WTC11 (cell line): ENCODE measurements at regions not wholly inside any gene's neighbourhood (a gene's known extent, or its start where the extent isn't known, plus 50 kb on each side); places are given as distances from the start of the nearest gene placed in this dataset.

Experiments
- ATAC-seq: fragments of 200-7000 bp; cut with Tn5 transposase; 2 replicates; pipeline ENCODE4 v1.10.0; 2021; ENCODE audit warnings: mild to moderate bottlenecking, moderate library complexity
- CTCF ChIA-PET: fragments of 300-600 bp; sonication (Branson Sonifier 250); formaldehyde crosslinking; loops from one replicate; lab custom pipeline; 2021; ENCODE audit warnings: antibody characterized with exemption; lab: Charles Lee
- POLR2A ChIA-PET: fragments of 350-600 bp; sonication (Branson Sonifier 250); formaldehyde crosslinking; loops from one replicate; lab custom pipeline; 2021; ENCODE audit warnings: antibody characterized with exemption; lab: Charles Lee
- DNase-seq: peaks from one replicate; pipeline ENCODE4 v3.0.0; 2021; ENCODE audit warnings: low spot score
- H3K27ac Mint-ChIP-seq: 2 replicates; pipeline ENCODE4 v1.8.0; 2021; ENCODE audit warnings: mixed read lengths
- H3K27me3 Mint-ChIP-seq: 2 replicates; pipeline ENCODE4 v1.8.0; 2021; ENCODE audit warnings: low read depth, mild to moderate bottlenecking, moderate library complexity, mixed read lengths
- H3K36me3 Mint-ChIP-seq: 2 replicates; pipeline ENCODE4 v1.8.0; 2021; ENCODE audit warnings: mixed read lengths
- H3K4me1 Mint-ChIP-seq: 2 replicates; pipeline ENCODE4 v1.8.0; 2022; ENCODE audit warnings: mixed read lengths
- H3K4me3 Mint-ChIP-seq: 2 replicates; pipeline ENCODE4 v1.8.0; 2021; ENCODE audit warnings: mild to moderate bottlenecking, moderate library complexity, mixed read lengths
- H3K9me3 Mint-ChIP-seq: 2 replicates; pipeline ENCODE4 v1.8.0; 2021; ENCODE audit warnings: mixed read lengths
- CBFB ChIP-seq: sonication (generic); formaldehyde crosslinking; IDR thresholded peaks from 2 replicates; pipeline ENCODE4 v1.8.1; 2022; ENCODE audit warnings: mild to moderate bottlenecking, low read depth, missing genetic modification reagents
- E2F5 ChIP-seq: sonication (generic); formaldehyde crosslinking; IDR thresholded peaks from 2 replicates; pipeline ENCODE4 v1.8.1; 2022; ENCODE audit warnings: mild to moderate bottlenecking, moderate library complexity, missing genetic modification reagents
- NR2C2 ChIP-seq: sonication (generic); formaldehyde crosslinking; IDR thresholded peaks from 2 replicates; pipeline ENCODE4 v1.8.0; 2022; ENCODE audit warnings: mild to moderate bottlenecking, missing genetic modification reagents
- SOX15 ChIP-seq: fragments of 250-450 bp; sonication (Bioruptor Pico); IDR thresholded peaks from 2 replicates; pipeline ENCODE4 v1.9.0; 2021; ENCODE audit warnings: mild to moderate bottlenecking
- ZNF317 ChIP-seq: sonication (generic); formaldehyde crosslinking; IDR thresholded peaks from 2 replicates; pipeline ENCODE4 v1.8.1; 2023; ENCODE audit warnings: low read depth, mild to moderate bottlenecking, moderate library complexity, missing genetic modification reagents, borderline replicate concordance
- ZNF423 ChIP-seq: fragments of 250-450 bp; sonication (Bioruptor Pico); IDR thresholded peaks from 2 replicates; pipeline ENCODE4 v2.1.2; 2022; ENCODE audit warnings: mild to moderate bottlenecking, moderate library complexity
- ZNF532 ChIP-seq: fragments of 250-450 bp; sonication (Bioruptor Pico); IDR thresholded peaks from 2 replicates; pipeline ENCODE4 v1.9.0; 2021; ENCODE audit warnings: mild to moderate bottlenecking, borderline replicate concordance
- TF ChIP-seq, protein P1 (sequence below): sonication (generic); formaldehyde crosslinking; IDR thresholded peaks from 2 replicates; pipeline ENCODE4 v1.8.0; 2023; ENCODE audit warnings: missing genetic modification reagents, mild to moderate bottlenecking, borderline replicate concordance
- TF ChIP-seq, protein P2 (sequence below): fragments of 250-450 bp; sonication (Bioruptor Pico); IDR thresholded peaks from 2 replicates; pipeline ENCODE4 v1.9.0; 2021; ENCODE audit warnings: moderate library complexity, mild to moderate bottlenecking, inconsistent platforms, borderline replicate concordance
- TF ChIP-seq, protein P3 (sequence below): sonication (generic); formaldehyde crosslinking; IDR thresholded peaks from 2 replicates; pipeline ENCODE4 v1.8.0; 2022; ENCODE audit warnings: mild to moderate bottlenecking, missing genetic modification reagents
- TF ChIP-seq, protein P4 (sequence below): sonication (generic); formaldehyde crosslinking; conservative IDR thresholded peaks from 2 replicates; pipeline ENCODE4 v1.8.1; 2023; ENCODE audit warnings: mild to moderate bottlenecking, low read depth, missing genetic modification reagents, moderate library complexity

GRCh38 chr5:74452856-74453255 is 187.7 kb downstream of the ENC1 start:
- no peaks in the 10 kb centered on the region for H3K27me3 Mint-ChIP-seq
- H3K4me1 Mint-ChIP-seq, result peaks cover 13% of the 10 kb centered on the region
- no peaks in the 10 kb centered on the region for H3K36me3 Mint-ChIP-seq
- CTCF ChIA-PET, result no interaction called here
- POLR2A ChIA-PET, result no interaction called here
- no peak for DNase-seq
- no peak overlapping the region for H3K27ac Mint-ChIP-seq
- no peak for ATAC-seq
- H3K4me3 Mint-ChIP-seq, result no peak overlapping the region
- TF ChIP-seq, protein P1, sequence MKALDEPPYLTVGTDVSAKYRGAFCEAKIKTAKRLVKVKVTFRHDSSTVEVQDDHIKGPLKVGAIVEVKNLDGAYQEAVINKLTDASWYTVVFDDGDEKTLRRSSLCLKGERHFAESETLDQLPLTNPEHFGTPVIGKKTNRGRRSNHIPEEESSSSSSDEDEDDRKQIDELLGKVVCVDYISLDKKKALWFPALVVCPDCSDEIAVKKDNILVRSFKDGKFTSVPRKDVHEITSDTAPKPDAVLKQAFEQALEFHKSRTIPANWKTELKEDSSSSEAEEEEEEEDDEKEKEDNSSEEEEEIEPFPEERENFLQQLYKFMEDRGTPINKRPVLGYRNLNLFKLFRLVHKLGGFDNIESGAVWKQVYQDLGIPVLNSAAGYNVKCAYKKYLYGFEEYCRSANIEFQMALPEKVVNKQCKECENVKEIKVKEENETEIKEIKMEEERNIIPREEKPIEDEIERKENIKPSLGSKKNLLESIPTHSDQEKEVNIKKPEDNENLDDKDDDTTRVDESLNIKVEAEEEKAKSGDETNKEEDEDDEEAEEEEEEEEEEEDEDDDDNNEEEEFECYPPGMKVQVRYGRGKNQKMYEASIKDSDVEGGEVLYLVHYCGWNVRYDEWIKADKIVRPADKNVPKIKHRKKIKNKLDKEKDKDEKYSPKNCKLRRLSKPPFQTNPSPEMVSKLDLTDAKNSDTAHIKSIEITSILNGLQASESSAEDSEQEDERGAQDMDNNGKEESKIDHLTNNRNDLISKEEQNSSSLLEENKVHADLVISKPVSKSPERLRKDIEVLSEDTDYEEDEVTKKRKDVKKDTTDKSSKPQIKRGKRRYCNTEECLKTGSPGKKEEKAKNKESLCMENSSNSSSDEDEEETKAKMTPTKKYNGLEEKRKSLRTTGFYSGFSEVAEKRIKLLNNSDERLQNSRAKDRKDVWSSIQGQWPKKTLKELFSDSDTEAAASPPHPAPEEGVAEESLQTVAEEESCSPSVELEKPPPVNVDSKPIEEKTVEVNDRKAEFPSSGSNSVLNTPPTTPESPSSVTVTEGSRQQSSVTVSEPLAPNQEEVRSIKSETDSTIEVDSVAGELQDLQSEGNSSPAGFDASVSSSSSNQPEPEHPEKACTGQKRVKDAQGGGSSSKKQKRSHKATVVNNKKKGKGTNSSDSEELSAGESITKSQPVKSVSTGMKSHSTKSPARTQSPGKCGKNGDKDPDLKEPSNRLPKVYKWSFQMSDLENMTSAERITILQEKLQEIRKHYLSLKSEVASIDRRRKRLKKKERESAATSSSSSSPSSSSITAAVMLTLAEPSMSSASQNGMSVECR (CRISPR knock-in tag), result no peak
- TF ChIP-seq, protein P2, sequence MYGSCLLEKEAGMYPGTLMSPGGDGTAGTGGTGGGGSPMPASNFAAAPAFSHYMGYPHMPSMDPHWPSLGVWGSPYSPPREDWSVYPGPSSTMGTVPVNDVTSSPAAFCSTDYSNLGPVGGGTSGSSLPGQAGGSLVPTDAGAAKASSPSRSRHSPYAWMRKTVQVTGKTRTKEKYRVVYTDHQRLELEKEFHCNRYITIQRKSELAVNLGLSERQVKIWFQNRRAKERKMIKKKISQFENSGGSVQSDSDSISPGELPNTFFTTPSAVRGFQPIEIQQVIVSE, result no peak
- TF ChIP-seq NR2C2 (CRISPR knock-in tag) (no peak), ZNF317 (CRISPR knock-in tag) (no peak), CBFB (CRISPR knock-in tag) (no peak), ZNF423 (CRISPR knock-in tag) (no peak), E2F5 (CRISPR knock-in tag) (no peak)
- TF ChIP-seq, protein P3, sequence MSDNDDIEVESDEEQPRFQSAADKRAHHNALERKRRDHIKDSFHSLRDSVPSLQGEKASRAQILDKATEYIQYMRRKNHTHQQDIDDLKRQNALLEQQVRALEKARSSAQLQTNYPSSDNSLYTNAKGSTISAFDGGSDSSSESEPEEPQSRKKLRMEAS (CRISPR knock-in tag), result no peak
- TF ChIP-seq, protein P4, sequence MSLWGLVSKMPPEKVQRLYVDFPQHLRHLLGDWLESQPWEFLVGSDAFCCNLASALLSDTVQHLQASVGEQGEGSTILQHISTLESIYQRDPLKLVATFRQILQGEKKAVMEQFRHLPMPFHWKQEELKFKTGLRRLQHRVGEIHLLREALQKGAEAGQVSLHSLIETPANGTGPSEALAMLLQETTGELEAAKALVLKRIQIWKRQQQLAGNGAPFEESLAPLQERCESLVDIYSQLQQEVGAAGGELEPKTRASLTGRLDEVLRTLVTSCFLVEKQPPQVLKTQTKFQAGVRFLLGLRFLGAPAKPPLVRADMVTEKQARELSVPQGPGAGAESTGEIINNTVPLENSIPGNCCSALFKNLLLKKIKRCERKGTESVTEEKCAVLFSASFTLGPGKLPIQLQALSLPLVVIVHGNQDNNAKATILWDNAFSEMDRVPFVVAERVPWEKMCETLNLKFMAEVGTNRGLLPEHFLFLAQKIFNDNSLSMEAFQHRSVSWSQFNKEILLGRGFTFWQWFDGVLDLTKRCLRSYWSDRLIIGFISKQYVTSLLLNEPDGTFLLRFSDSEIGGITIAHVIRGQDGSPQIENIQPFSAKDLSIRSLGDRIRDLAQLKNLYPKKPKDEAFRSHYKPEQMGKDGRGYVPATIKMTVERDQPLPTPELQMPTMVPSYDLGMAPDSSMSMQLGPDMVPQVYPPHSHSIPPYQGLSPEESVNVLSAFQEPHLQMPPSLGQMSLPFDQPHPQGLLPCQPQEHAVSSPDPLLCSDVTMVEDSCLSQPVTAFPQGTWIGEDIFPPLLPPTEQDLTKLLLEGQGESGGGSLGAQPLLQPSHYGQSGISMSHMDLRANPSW (CRISPR knock-in tag), result no peak
- H3K9me3 Mint-ChIP-seq, result no peaks in the 10 kb centered on the region

DNA sequence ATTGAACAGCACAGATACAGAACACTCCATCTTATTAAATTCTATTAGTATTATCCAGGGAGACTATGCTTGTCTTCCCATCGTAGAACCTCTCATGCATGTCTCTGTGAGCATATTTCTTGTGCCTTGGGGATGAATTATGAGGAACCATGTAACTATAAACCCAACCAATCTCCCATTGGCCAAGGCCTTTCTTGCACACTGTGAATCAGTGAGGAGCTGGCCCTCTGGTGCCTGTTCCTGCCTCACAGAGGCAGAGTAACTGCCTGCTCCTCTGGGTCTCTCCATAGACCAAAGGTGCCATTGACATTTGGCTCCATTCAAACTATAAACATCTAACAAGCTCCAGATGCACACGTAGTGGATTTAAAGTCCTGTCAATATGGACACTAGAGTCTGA is 190.4 kb downstream of the ENC1 start:
- CTCF ChIA-PET, result no interaction called here
- ATAC-seq, result no peak

More for the DNA sequence above, 190.4 kb downstream of the ENC1 start:
- Mint-ChIP-seq H3K4me3 (no peak overlapping the region), H3K4me1 (peaks cover 13% of the 10 kb centered on the region), H3K9me3 (no peaks in the 10 kb centered on the region), H3K27ac (no peak overlapping the region), H3K27me3 (no peaks in the 10 kb centered on the region), H3K36me3 (no peaks in the 10 kb centered on the region)
- DNase-seq, result no peak
- TF ChIP-seq ZNF532 (CRISPR knock-in tag) (no peak), SOX15 (CRISPR knock-in tag) (no peak)
- POLR2A ChIA-PET, result no interaction called here
